Osteoblast (primary cell): ENCODE measurements at regions not wholly inside any gene's neighbourhood (a gene's known extent, or its start where the extent isn't known, plus 50 kb on each side); places are given as distances from the start of the nearest gene placed in this dataset.

Source experiments
- DNase-seq: peaks from one replicate; pipeline ENCODE4 v3.0.0; 2011; ENCODE audit warnings: low spot score, mixed read lengths; ENCODE audit not compliant: insufficient read length; ENCODE audit errors: missing footprints
- H2AFZ ChIP-seq: 2 replicates; pipeline ENCODE4 v1.6.0; 2011; ENCODE audit warnings: mild to moderate bottlenecking, low read length
- H3K27ac ChIP-seq: 2 replicates; pipeline ENCODE4 v1.5.1; 2011; ENCODE audit warnings: mild to moderate bottlenecking, low read depth, low read length, moderate library complexity
- H3K27me3 ChIP-seq: 2 replicates; pipeline ENCODE4 v1.6.0; 2012; ENCODE audit warnings: mild to moderate bottlenecking, control low read depth, inconsistent platforms, low read length, moderate library complexity; ENCODE audit not compliant: insufficient read depth
- H3K36me3 ChIP-seq: 2 replicates; pipeline ENCODE4 v1.5.1; 2011; ENCODE audit warnings: mild to moderate bottlenecking, low read length, control low read depth, moderate library complexity; ENCODE audit not compliant: insufficient read depth
- H3K4me1 ChIP-seq: 2 replicates; pipeline ENCODE4 v1.5.1; 2011; ENCODE audit warnings: mild to moderate bottlenecking, low read length, control low read depth, moderate library complexity; ENCODE audit not compliant: insufficient read depth
- H3K4me2 ChIP-seq: 2 replicates; pipeline ENCODE4 v1.6.0; 2011; ENCODE audit warnings: mild to moderate bottlenecking, low read length; ENCODE audit not compliant: insufficient read depth
- H3K4me3 ChIP-seq: fragments of 200-600 bp; sonication (generic); 3 replicates; pipeline ENCODE4 v1.5.1; 2012; ENCODE audit warnings: mild to moderate bottlenecking, low read length, inconsistent platforms; ENCODE audit not compliant: insufficient read depth
- H3K79me2 ChIP-seq: 2 replicates; pipeline ENCODE4 v1.6.0; 2012; ENCODE audit warnings: mild to moderate bottlenecking, low read length, control low read depth, inconsistent platforms; ENCODE audit not compliant: insufficient read depth
- H3K9me3 ChIP-seq: 2 replicates; pipeline ENCODE4 v1.5.1; 2011; ENCODE audit warnings: low read depth, low read length, control low read depth
- H4K20me1 ChIP-seq: 2 replicates; pipeline ENCODE4 v1.6.0; 2012; ENCODE audit warnings: mild to moderate bottlenecking, low read length, control low read depth; ENCODE audit not compliant: insufficient read depth
- TF ChIP-seq, protein P1 (sequence below): IDR thresholded peaks from 2 replicates; pipeline ENCODE4 v1.5.1; 2011; ENCODE audit warnings: mild to moderate bottlenecking, low read depth, low read length, moderate library complexity; ENCODE audit errors: extremely low read depth

DNA sequence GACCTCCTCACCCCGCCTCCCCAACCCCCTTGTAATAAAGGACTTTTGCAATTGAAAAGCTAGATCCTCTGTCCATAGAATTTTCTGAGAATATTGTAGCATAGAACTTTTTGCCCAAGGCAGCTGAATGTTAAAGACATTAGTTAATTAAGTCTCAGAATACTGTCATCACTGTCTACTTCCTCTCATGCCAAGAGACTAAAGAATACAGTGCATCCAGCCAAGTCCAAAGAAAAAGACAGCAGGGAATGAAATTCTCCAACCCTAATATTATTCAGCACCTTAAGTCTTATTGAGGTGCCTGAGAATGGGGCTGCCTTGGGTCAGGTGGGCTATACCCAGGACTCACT, 313.3 kb upstream of the GATB start:
- Histone ChIP-seq H3K27ac (no peak overlapping the region), H3K4me3 (no peak overlapping the region), H3K36me3 (no peaks in the 10 kb centered on the region), H3K4me2 (no peak overlapping the region), H3K79me2 (no peaks in the 10 kb centered on the region), H4K20me1 (no peaks in the 10 kb centered on the region), H3K27me3 (peaks cover 17% of the 10 kb centered on the region), H3K9me3 (no peaks in the 10 kb centered on the region), H3K4me1 (no peaks in the 10 kb centered on the region), H2AFZ (no peak overlapping the region)
- TF ChIP-seq, protein P1, sequence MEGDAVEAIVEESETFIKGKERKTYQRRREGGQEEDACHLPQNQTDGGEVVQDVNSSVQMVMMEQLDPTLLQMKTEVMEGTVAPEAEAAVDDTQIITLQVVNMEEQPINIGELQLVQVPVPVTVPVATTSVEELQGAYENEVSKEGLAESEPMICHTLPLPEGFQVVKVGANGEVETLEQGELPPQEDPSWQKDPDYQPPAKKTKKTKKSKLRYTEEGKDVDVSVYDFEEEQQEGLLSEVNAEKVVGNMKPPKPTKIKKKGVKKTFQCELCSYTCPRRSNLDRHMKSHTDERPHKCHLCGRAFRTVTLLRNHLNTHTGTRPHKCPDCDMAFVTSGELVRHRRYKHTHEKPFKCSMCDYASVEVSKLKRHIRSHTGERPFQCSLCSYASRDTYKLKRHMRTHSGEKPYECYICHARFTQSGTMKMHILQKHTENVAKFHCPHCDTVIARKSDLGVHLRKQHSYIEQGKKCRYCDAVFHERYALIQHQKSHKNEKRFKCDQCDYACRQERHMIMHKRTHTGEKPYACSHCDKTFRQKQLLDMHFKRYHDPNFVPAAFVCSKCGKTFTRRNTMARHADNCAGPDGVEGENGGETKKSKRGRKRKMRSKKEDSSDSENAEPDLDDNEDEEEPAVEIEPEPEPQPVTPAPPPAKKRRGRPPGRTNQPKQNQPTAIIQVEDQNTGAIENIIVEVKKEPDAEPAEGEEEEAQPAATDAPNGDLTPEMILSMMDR = no peak
- no peak for DNase-seq

DNA sequence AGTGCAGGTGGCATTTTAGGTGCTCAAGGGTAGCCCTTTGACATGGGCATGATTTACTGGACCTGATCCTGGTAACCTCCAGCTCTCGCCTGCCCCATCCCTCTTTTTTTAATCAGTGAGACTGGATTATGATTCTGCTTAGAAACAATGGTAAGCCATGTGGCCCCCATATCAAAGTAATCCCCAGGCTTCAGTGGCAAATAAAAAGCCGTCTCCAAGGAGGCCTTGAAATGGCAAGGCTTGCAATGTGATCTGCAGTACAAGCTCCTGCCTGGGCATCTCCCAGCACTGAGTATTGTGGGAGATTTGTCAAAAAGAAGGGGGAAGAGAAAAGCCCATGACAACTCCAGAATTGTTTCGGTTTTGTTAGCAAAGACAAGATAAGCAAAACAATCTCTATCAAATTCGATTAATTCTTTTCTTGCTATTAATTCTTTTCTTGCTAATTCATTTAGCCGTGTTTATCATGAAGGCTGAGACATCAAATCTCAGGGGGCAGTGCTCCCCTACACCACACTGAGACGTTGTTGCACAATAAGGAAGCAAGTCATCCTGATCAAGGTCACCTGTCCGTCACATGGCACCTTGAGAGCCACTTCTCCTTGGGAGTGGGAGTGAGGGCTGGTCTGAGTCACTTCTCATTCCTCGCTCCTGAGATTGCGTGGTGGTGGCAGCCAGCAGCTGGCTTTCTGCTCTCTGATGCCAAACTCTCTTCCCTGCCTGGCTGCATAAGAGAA, 312.7 kb upstream of the GATB start:
- Histone ChIP-seq H4K20me1 (no peaks in the 10 kb centered on the region), H3K4me3 (no peak overlapping the region), H3K79me2 (no peaks in the 10 kb centered on the region), H3K9me3 (no peaks in the 10 kb centered on the region), H2AFZ (no peak overlapping the region), H3K4me1 (no peaks in the 10 kb centered on the region), H3K27ac (no peak overlapping the region), H3K36me3 (no peaks in the 10 kb centered on the region), H3K4me2 (no peak overlapping the region), H3K27me3 (peaks cover 17% of the 10 kb centered on the region)
- TF ChIP-seq, protein P1 = no peak
- DNase-seq = no peak

DNA sequence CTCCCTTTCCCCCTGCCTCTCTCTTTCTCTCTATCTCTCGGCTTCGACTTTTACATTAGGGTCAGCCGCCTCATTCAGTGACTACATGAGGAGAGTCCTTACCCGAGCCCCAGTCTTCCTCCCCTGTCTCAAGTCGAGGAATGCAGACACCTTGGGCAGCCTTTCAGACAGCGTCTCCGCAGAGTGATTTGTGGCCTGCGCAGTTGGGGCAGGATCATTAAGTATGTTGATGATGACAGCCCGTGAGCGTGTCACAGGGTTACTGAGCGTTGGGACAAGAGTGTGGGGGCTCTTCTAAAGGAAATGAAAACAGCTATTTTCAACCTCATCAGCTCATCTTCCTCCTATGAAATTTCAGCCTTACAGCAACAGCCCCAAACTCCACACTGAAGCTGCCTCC, 312.1 kb upstream of the GATB start:
- no peak for DNase-seq
- Histone ChIP-seq H3K4me2 (no peak overlapping the region), H3K79me2 (no peaks in the 10 kb centered on the region), H3K36me3 (no peaks in the 10 kb centered on the region), H3K9me3 (no peaks in the 10 kb centered on the region), H2AFZ (no peak overlapping the region), H3K4me3 (no peak overlapping the region), H3K27me3 (peaks cover 17% of the 10 kb centered on the region), H3K4me1 (no peaks in the 10 kb centered on the region), H4K20me1 (no peaks in the 10 kb centered on the region), H3K27ac (no peak overlapping the region)
- TF ChIP-seq, protein P1 = no peak

DNA sequence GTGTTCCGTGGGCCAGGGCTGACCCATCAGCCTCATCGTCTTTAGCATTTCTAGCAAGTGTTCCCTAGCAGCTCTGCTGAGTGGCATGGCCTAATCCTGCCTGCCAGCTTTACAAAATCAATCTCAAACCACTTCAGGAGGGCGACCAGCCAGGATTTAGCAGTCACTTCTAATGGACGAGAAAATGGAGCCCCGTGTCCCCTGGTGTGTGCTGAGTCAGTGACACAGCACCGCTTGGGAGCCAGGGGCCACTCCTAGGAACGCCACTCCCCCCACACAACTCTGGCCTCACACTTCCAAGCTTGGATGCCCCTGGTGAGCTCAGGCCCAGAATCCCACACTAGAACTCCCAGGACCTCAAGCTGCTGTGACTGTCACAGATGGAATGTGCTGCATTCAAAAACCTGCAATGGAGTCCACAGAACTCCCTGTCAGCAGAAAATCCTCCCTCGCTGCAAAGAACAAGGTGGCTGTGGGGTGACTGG, 311.2 kb upstream of the GATB start:
- DNase-seq = no peak
- Histone ChIP-seq H3K27me3 (peaks cover 17% of the 10 kb centered on the region), H2AFZ (no peak overlapping the region), H3K36me3 (no peaks in the 10 kb centered on the region), H4K20me1 (no peaks in the 10 kb centered on the region), H3K4me3 (no peak overlapping the region), H3K4me2 (no peak overlapping the region), H3K27ac (no peak overlapping the region), H3K79me2 (no peaks in the 10 kb centered on the region), H3K4me1 (no peaks in the 10 kb centered on the region), H3K9me3 (no peaks in the 10 kb centered on the region)
- TF ChIP-seq, protein P1 = no peak
